Vagina (tissue), 2 donors: ENCODE measurements at regions not wholly inside any gene's neighbourhood (a gene's known extent, or its start where the extent isn't known, plus 50 kb on each side); places are given as distances from the start of the nearest gene placed in this dataset.

ENCODE experiments used
- DNase-seq, 2 donors: peaks; one replicate each; pipeline ENCODE4 v3.0.0-alpha.2; 2017; ENCODE audit errors: extremely low spot score in 2 of 2
- H3K27ac ChIP-seq: fragments of 200-600 bp; sonication (generic); one replicate; pipeline ENCODE4 v1.5.1; 2019
- H3K27me3 ChIP-seq: fragments of 200-600 bp; sonication (generic); one replicate; pipeline ENCODE4 v1.5.1; 2019
- H3K36me3 ChIP-seq, 2 donors: fragments of 200-600 bp; sonication (generic); one replicate each; pipeline ENCODE4 v1.5.1; 2017 to 2019
- H3K4me1 ChIP-seq: fragments of 200-600 bp; sonication (generic); one replicate; pipeline ENCODE4 v1.5.1; 2019
- H3K4me3 ChIP-seq, 2 donors: fragments of 200-600 bp; sonication (generic); 1 replicate in 1 of 2; 2 replicates in 1 of 2; pipeline ENCODE4 v1.5.1; 2016 to 2019
- H3K9me3 ChIP-seq: fragments of 200-600 bp; sonication (generic); one replicate; pipeline ENCODE4 v1.5.1; 2019
- CTCF ChIP-seq, 3 experiments: fragments of 450-650 bp in 2 of 3; fragments of 200-600 bp in 1 of 3; sonication (generic) in 1 of 3; IDR thresholded peaks; one replicate each; pipeline ENCODE4 v1.5.1; 2017 to 2019; ENCODE audit warnings: antibody characterized with exemption in 3 of 3, mild to moderate bottlenecking in 2 of 3, moderate library complexity in 2 of 3
- POLR2A ChIP-seq, 2 donors: fragments of 450-650 bp; IDR thresholded peaks; one replicate each; pipeline ENCODE4 v1.6.1; 2017; ENCODE audit warnings: antibody characterized with exemption in 2 of 2, mild to moderate bottlenecking in 2 of 2, moderate library complexity in 2 of 2
- POLR2AphosphoS5 ChIP-seq, 2 donors: sonication (generic); formaldehyde crosslinking; IDR thresholded peaks; one replicate each; pipeline ENCODE4 v1.9.0; 2017; ENCODE audit warnings: antibody characterized with exemption in 2 of 2, mild to moderate bottlenecking in 2 of 2, low read depth in 1 of 2; ENCODE audit not compliant: insufficient read depth in 1 of 2
- intact Hi-C: fragments of 100-400 bp; cut with DNase I; formaldehyde crosslinking; loops from one replicate; pipeline ENCODE4 v1.15.1; 2023

GRCh38 chr16:48105976-48106375, 49.8 kb downstream of the ABCC12 start:
- Histone ChIP-seq H3K4me3 (no peak overlapping the region), H3K9me3 (no peaks in the 10 kb centered on the region), H3K4me1 (no peaks in the 10 kb centered on the region), H3K27ac (no peak overlapping the region), H3K36me3 (no peaks in the 10 kb centered on the region), H3K27me3 (no peaks in the 10 kb centered on the region)
- intact Hi-C loops: no loop called here
- DNase-seq: no peak
- TF ChIP-seq CTCF (IDR thresholded peaks at IDR 0.05): no peak
- no peak for TF ChIP-seq POLR2AphosphoS5 (IDR thresholded peaks at IDR 0.05; ENCODE audit: insufficient read depth in 1 of 2, low read depth in 1 of 2)
- no peak for TF ChIP-seq POLR2A (IDR thresholded peaks at IDR 0.05)

GRCh38 chr16:48105456-48105855, 50.3 kb downstream of the ABCC12 start:
- H3K27me3 ChIP-seq: no peaks in the 10 kb centered on the region
- H3K27ac ChIP-seq: no peak overlapping the region
- intact Hi-C loops: no loop called here
- no peak overlapping the region for H3K4me3 ChIP-seq
- TF ChIP-seq POLR2A (IDR thresholded peaks at IDR 0.05): no peak
- no peak for TF ChIP-seq POLR2AphosphoS5 (IDR thresholded peaks at IDR 0.05; ENCODE audit: insufficient read depth in 1 of 2, low read depth in 1 of 2)
- no peak for TF ChIP-seq CTCF (IDR thresholded peaks at IDR 0.05)
- no peaks in the 10 kb centered on the region for H3K4me1 ChIP-seq
- no peak for DNase-seq
- no peaks in the 10 kb centered on the region for H3K9me3 ChIP-seq
- no peaks in the 10 kb centered on the region for H3K36me3 ChIP-seq

- no peak overlapping the region for H3K27ac ChIP-seq
- intact Hi-C loops: no loop called here
- TF ChIP-seq CTCF (IDR thresholded peaks at IDR 0.05) (no peak), POLR2AphosphoS5 (IDR thresholded peaks at IDR 0.05; ENCODE audit: insufficient read depth in 1 of 2, low read depth in 1 of 2) (no peak), POLR2A (IDR thresholded peaks at IDR 0.05) (no peak)
- no peaks in the 10 kb centered on the region for H3K36me3 ChIP-seq
- H3K9me3 ChIP-seq: no peaks in the 10 kb centered on the region
- no peaks in the 10 kb centered on the region for H3K4me1 ChIP-seq
- DNase-seq: no peak
- no peaks in the 10 kb centered on the region for H3K27me3 ChIP-seq
- no peak overlapping the region for H3K4me3 ChIP-seq
These were observed 52.2 kb downstream of the ABCC12 start for GRCh38 chr16:48103591-48103990.

- TF ChIP-seq CTCF (IDR thresholded peaks at IDR 0.05) (no peak), POLR2A (IDR thresholded peaks at IDR 0.05) (no peak), POLR2AphosphoS5 (IDR thresholded peaks at IDR 0.05; ENCODE audit: insufficient read depth in 1 of 2, low read depth in 1 of 2) (no peak)
- H3K9me3 ChIP-seq: no peaks in the 10 kb centered on the region
- H3K36me3 ChIP-seq: no peaks in the 10 kb centered on the region
- no peak overlapping the region for H3K27ac ChIP-seq
- no peak for DNase-seq
- no peaks in the 10 kb centered on the region for H3K4me1 ChIP-seq
- no peak overlapping the region for H3K4me3 ChIP-seq
- no peaks in the 10 kb centered on the region for H3K27me3 ChIP-seq
- intact Hi-C loops: no loop called here
These were observed 53.4 kb downstream of the ABCC12 start for GRCh38 chr16:48102083-48103008.

GRCh38 chr16:48101069-48101674, 54.6 kb downstream of the ABCC12 start:
- intact Hi-C loops: no loop called here
- no peak for TF ChIP-seq CTCF (IDR thresholded peaks at IDR 0.05)
- no peak for TF ChIP-seq POLR2A (IDR thresholded peaks at IDR 0.05)
- TF ChIP-seq POLR2AphosphoS5 (IDR thresholded peaks at IDR 0.05; ENCODE audit: insufficient read depth in 1 of 2, low read depth in 1 of 2): no peak
- H3K36me3 ChIP-seq: no peaks in the 10 kb centered on the region
- no peaks in the 10 kb centered on the region for H3K9me3 ChIP-seq
- no peak overlapping the region for H3K27ac ChIP-seq
- H3K4me3 ChIP-seq: no peak overlapping the region
- H3K4me1 ChIP-seq: no peaks in the 10 kb centered on the region
- no peaks in the 10 kb centered on the region for H3K27me3 ChIP-seq
- DNase-seq: no peak
